ENCODE measurements at regions not wholly inside any gene's neighbourhood (a gene's known extent, or its start where the extent isn't known, plus 50 kb on each side); places are given as distances from the start of the nearest gene placed in this dataset.

DNA sequence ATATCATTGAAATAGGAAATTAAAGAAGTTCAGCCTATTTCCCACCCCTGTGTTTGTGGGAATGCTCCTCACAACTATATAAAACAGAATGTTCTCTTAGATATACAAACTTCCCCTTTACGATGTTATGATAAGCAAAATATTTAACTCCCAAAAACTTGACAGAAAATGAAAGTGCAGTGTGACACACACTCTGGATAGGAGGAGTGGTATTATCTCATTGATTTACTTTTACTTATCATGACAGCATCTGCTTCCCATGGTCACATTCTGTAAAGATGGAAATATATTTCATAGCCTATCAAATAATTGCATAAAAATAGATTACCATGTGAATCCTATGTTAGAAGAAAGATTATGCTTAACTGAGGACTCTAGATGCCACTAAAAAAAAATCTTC lies 96.6 kb upstream of the STK17B start:
- no peak overlapping the region for H3K23ac ChIP-seq (ENCODE audit: insufficient read length, low read depth, low read length)
- Mint-ChIP-seq H3K9me3 (no peaks in the 10 kb centered on the region), H3K4me3 (no peak overlapping the region), H3K36me3 (ENCODE audit: insufficient read depth in 1 of 3, low read depth in 3 of 3) (no peaks in the 10 kb centered on the region), H3K4me1 (peaks cover 5% of the 10 kb centered on the region in 2 experiments), H3K27me3 (ENCODE audit: low read depth) (no peaks in the 10 kb centered on the region), H3K27ac (no peak overlapping the region; a peak in 1 of 7 replicates)
- no peak overlapping the region for H3K56ac ChIP-seq (ENCODE audit: insufficient read length, low read depth, low read length)
- WGBS (ENCODE audit: extremely low coverage, insufficient read length, low lambda C conversion rate): no CpG with 5 or more reads among the region's 1 CpG
- TF ChIP-seq, protein P1, sequence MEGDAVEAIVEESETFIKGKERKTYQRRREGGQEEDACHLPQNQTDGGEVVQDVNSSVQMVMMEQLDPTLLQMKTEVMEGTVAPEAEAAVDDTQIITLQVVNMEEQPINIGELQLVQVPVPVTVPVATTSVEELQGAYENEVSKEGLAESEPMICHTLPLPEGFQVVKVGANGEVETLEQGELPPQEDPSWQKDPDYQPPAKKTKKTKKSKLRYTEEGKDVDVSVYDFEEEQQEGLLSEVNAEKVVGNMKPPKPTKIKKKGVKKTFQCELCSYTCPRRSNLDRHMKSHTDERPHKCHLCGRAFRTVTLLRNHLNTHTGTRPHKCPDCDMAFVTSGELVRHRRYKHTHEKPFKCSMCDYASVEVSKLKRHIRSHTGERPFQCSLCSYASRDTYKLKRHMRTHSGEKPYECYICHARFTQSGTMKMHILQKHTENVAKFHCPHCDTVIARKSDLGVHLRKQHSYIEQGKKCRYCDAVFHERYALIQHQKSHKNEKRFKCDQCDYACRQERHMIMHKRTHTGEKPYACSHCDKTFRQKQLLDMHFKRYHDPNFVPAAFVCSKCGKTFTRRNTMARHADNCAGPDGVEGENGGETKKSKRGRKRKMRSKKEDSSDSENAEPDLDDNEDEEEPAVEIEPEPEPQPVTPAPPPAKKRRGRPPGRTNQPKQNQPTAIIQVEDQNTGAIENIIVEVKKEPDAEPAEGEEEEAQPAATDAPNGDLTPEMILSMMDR (conservative IDR thresholded peaks at IDR 0.05): no peak
- H4K8ac ChIP-seq (replicated peaks; ENCODE audit: insufficient read length, low read depth, low read length): no peak overlapping the region
- H3K27ac ChIP-seq (ENCODE audit: insufficient read length, low read depth, low read length): no peak overlapping the region
- H3K4ac ChIP-seq (ENCODE audit: low read depth, low read length): no peak overlapping the region
- no peak overlapping the region for H3K4me2 ChIP-seq (ENCODE audit: insufficient read depth, insufficient read length, low read length)
- no peak overlapping the region for H2BK15ac ChIP-seq (ENCODE audit: low read depth, low read length)
- H2BK120ac ChIP-seq (ENCODE audit: low read depth, low read length, poor library complexity, severe bottlenecking): no peak overlapping the region
- no peak overlapping the region for H4K5ac ChIP-seq (ENCODE audit: insufficient read length, low read depth, low read length)
- no peak overlapping the region for H2BK5ac ChIP-seq (ENCODE audit: insufficient read length, low read length)
- H3K14ac ChIP-seq (ENCODE audit: insufficient read depth, low read length): no peak overlapping the region
- H3K27me3 ChIP-seq (ENCODE audit: insufficient read depth, low read length): no peaks in the 10 kb centered on the region
- H3K18ac ChIP-seq (ENCODE audit: insufficient read length, low read depth, low read length): no peak overlapping the region
- H2BK12ac ChIP-seq (ENCODE audit: insufficient read length, low read depth, low read length): no peak overlapping the region
- H4K20me1 ChIP-seq (ENCODE audit: control insufficient read depth, insufficient read depth, insufficient read length): no peaks in the 10 kb centered on the region
- H3K4me1 ChIP-seq (ENCODE audit: insufficient read depth, low read length): no peaks in the 10 kb centered on the region
- H2AFZ ChIP-seq (ENCODE audit: low read length): no peak overlapping the region
- no peak overlapping the region for H2AK5ac ChIP-seq (ENCODE audit: insufficient read length, low read length)
- H4K91ac ChIP-seq (ENCODE audit: insufficient read length, low read depth, low read length): no peak overlapping the region
- H3K9ac ChIP-seq (ENCODE audit: extremely low read depth, insufficient read length, low read length): no peak overlapping the region
- DNase-seq: no peak
- no peaks in the 10 kb centered on the region for H3K23me2 ChIP-seq (ENCODE audit: insufficient read length, low read depth, low read length, poor library complexity, severe bottlenecking)
- no peaks in the 10 kb centered on the region for H3K79me1 ChIP-seq (ENCODE audit: insufficient read depth, low read depth, low read length, poor library complexity, severe bottlenecking)
- H2BK20ac ChIP-seq (ENCODE audit: low read depth, low read length, poor library complexity, severe bottlenecking): no peak overlapping the region
- no peaks in the 10 kb centered on the region for H3K79me2 ChIP-seq (ENCODE audit: insufficient read depth, low read length)
- no peaks in the 10 kb centered on the region for H3K9me3 ChIP-seq (ENCODE audit: control insufficient read depth, low read depth, low read length)
- no peak overlapping the region for H3T11ph ChIP-seq (ENCODE audit: low read length)

Measured in H9 (cell line).